Stimulated activated CD4-positive, alpha-beta T cell treated with anti-CD3 and anti-CD28 coated beads, Interleukin-15, amount 100 ng/mL, for 24 hours (primary cell): ENCODE measurements at regions not wholly inside any gene's neighbourhood (a gene's known extent, or its start where the extent isn't known, plus 50 kb on each side); places are given as distances from the start of the nearest gene placed in this dataset.
"Not testable (repeated sequence)": the region's sequence is repeated elsewhere in the genome, so short reads cannot be mapped to it uniquely, and the experiment has no call there.

Experiments used
- DNase-seq: peaks from one replicate; pipeline ENCODE4 v3.0.0-alpha.2; 2020

- no peak for DNase-seq
Measured at GRCh38 chr9:102941868-102942267, 53.3 kb upstream of the CYLC2 start.

GRCh38 chr9:102922526-102922925 is 72.6 kb upstream of the CYLC2 start:
- no peak for DNase-seq

GRCh38 chr9:102911185-102911584 is 83.9 kb upstream of the CYLC2 start:
- no peak for DNase-seq

- not testable (repeated sequence) for DNase-seq
Measured at GRCh38 chr9:102905795-102906194, 89.3 kb upstream of the CYLC2 start.

DNA sequence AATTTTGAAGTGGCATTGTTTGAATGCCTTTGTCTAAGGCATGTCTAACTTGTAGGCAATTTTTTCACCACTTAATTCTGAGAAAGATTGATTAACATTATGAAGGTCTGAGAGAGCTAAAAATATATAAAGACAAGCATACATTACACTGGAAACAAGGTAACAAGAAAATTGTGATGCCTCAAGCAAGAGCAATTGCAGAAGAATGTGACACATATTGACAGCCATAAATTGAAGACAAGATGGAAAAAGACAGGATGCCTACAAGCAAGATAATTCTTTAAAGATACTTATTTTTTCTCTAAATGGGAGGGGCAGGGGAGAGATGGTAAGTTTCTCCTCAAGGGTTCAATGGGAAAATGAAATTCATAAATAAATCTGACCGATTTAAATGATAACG is 103.1 kb upstream of the CYLC2 start:
- DNase-seq: no peak

GRCh38 chr9:102888747-102889146 is 106.4 kb upstream of the CYLC2 start:
- DNase-seq: not testable (repeated sequence)

DNA sequence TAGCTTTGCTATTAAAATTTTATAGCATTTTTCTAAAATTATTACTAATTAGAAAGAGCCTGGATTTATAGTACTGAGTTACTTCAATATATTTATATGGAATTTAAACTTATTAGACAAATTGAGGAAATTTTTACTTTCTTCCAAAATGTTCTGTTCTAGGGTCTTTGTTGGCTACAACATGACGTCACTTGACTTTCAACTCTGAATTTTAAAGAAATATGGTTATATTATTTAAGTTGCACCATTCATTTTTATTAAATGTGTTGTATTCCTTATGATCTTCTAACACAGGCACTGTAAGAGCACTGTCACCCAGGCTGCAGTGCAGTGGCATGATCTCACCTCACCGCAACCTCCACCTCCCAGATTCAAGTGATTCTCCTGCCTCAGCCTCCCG is 119.4 kb upstream of the CYLC2 start:
- no peak for DNase-seq

DNA sequence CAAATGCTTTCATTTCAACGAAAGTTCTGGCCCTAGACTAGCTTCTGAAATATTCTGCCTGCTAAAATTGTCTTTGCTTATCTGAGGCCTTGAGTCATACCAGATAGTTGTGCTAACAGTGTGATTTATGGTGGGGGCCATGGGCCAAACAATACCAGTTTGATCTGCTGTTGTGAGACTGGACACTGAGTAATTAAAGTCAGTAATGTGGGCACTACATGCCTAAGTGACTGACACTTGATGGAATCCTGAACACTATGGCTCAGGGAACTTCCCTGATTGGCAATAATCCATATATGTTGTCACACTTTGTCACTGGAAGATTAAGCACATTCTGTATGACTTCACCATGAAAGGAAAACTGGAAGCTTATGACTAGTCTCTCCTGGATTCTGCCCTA is 127.6 kb upstream of the CYLC2 start:
- no peak for DNase-seq

DNA sequence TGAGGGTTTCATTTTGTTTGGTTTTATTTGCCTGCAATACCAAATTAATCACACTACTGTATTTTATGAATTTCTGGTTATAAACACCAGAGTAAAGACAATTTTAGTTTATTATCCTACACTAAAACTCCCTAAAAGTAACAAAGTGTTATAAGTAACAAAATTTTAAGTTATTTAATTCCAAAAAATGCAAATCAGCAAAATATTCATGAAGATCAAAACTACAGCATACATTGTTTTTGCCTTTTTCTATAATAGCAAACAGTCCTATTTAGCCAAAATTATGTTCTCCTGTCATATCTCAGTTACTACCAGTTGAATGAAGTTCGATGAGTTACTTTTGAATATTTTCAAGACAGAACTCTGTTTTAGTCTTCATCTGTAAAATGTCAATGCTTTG is 132.7 kb upstream of the CYLC2 start:
- no peak for DNase-seq

- no peak for DNase-seq
Measured at GRCh38 chr9:102855641-102856040, 139.5 kb upstream of the CYLC2 start.

GRCh38 chr9:102845827-102846371 is 149.2 kb upstream of the CYLC2 start:
- DNase-seq: no peak

GRCh38 chr9:102844716-102845115 is 150.4 kb upstream of the CYLC2 start:
- DNase-seq: no peak

DNA sequence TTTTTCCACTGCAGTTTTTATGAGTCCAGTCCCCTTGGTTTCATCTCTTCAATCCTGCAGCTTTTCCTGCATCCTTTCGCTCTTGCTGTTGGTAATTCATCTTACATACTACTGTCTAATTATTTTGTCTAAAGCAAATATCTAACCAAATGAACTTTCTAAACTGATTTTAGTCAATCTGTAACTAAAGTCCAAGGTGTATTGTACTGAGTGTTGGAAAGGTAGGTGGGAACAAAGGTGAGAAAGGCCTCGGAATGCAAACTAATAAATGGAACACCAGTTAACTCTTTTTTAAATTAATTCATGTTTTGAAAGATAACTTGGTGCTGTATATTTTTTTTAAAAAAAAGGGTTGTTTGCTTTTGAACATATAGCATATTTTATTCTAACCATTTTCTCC is 152.7 kb upstream of the CYLC2 start:
- DNase-seq: no peak

- DNase-seq: no peak
Measured at GRCh38 chr9:102841376-102841775, 153.8 kb upstream of the CYLC2 start.

DNA sequence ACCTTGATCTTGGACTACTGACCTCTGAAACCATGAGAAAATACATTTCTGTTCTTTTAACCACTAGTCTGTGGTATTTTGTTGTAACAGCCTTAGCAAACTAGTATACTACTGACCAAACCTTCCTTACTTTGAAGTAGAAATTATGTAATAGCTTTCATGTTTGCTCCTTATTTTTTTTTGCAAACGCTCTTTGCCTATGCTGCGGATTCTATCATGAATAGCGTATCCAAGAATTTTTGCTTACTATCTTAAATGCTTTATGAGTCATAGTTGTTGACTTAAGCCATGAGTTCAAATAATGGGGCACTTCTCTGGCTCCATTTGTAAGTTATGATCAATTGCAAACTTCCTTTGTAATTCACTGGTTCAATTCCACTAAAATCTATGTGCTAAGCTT is 154.8 kb upstream of the CYLC2 start:
- no peak for DNase-seq

DNA sequence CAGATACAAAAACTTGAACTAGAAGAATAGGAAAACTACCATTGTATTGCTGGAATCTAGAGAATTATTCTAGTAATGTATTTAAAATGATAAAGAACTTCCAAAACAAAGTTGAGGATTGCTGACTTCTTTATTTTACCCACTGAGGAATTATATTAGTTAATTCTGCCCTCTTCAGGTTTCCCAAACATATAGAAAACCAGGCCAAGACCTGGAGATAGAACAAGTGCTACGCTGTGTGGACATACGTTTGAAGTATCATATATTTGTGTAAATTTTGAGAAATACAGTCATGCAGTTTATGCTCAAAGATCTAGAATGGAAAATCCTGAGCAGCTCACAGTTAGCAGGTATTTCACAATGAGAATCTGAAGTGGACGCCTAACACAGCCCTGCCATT is 162.3 kb upstream of the CYLC2 start:
- no peak for DNase-seq

- no peak for DNase-seq
Measured at GRCh38 chr9:102796244-102796643, 198.9 kb upstream of the CYLC2 start.

DNA sequence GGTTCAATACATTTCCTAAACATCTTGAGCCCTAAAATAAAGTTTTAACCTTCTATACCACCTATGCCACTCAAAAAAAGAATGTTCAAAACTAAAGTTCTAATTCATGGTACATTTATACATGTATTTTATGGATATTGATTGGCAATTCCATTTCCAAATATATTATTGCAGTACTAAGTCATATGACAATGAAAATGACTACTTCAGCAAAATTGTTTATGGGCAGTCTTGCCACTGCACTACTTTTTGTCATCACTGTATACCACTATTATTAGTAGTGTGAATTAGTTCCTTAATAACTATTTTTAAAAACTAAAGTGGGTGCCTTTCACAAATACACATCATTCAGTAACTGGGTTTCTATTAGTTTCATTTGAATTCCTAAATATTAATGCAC is 199.6 kb upstream of the CYLC2 start:
- DNase-seq: no peak

- DNase-seq: no peak
Measured at GRCh38 chr9:102779356-102779755, 215.8 kb upstream of the CYLC2 start.

- DNase-seq: no peak
Measured at GRCh38 chr9:102778746-102779145, 216.4 kb upstream of the CYLC2 start.

GRCh38 chr9:102770704-102771103 is 224.4 kb upstream of the CYLC2 start:
- no peak for DNase-seq

DNA sequence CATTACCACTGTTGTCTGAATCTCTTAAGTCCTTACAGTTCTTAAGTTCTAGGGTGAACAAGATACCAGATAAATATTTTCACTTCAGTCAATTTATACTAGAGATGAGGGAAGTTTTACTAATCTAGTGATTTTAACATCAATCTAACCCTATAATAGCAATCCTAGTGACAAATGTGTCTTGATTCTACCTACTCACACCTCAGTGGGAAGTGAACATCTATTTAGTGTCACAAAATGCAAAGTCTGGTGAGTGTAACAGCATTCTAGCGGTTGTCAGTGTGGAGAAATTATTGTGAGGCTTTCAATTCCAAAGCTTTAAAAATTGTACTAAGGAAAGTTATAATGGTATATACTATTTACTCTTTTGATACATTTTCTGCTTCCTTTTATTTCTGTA is 225.8 kb upstream of the CYLC2 start:
- DNase-seq: no peak

- no peak for DNase-seq
Measured at GRCh38 chr9:102768002-102768401, 227.1 kb upstream of the CYLC2 start.

DNA sequence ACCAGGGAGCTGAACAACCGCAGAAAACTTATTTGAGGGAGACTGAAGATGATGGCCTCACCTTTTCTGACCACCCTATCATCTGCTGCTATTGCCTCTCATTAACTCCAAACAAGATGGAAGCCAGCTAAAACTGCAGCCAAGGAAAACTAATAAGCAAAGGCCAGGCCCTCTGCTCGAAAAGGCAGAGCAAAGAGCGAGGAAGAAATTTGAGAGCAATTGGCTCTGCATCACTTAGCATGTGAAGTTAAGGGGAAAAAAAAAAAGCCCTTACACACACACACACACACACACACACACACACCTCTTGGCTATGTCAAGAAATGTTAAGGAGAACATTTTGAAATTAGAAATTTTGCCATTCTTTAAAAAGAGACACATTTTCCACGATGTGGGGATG is 228.1 kb upstream of the CYLC2 start:
- no peak for DNase-seq

GRCh38 chr9:102740578-102740977 is 254.6 kb upstream of the CYLC2 start:
- DNase-seq: no peak

- no peak for DNase-seq
Measured at GRCh38 chr9:102728946-102729345, 266.2 kb upstream of the CYLC2 start.
